ENCODE measurements at regions not wholly inside any gene's neighbourhood (a gene's known extent, or its start where the extent isn't known, plus 50 kb on each side); places are given as distances from the start of the nearest gene placed in this dataset.

GRCh38 chr17:79536212-79536840 is 74.5 kb downstream of the RBFOX3 start:
- no peak for DNase-seq (ENCODE audit: extremely low spot score)
- TF ChIP-seq ARNT (IDR thresholded peaks at IDR 0.05) (no peak), SUZ12 (IDR thresholded peaks at IDR 0.05) (no peak), FOXM1 (IDR thresholded peaks at IDR 0.05; ENCODE audit: borderline replicate concordance) (no peak), HDGF (IDR thresholded peaks at IDR 0.05; ENCODE audit: borderline replicate concordance) (no peak), PKNOX1 (IDR thresholded peaks at IDR 0.05) (no peak), L3MBTL2 (conservative IDR thresholded peaks at IDR 0.05) (no peak), FOXK2 (IDR thresholded peaks at IDR 0.05) (no peak), LEF1 (IDR thresholded peaks at IDR 0.05; ENCODE audit: borderline replicate concordance) (no peak)
- CTCF ChIA-PET, result no interaction called here
- POLR2A ChIA-PET, result no interaction called here

DNA sequence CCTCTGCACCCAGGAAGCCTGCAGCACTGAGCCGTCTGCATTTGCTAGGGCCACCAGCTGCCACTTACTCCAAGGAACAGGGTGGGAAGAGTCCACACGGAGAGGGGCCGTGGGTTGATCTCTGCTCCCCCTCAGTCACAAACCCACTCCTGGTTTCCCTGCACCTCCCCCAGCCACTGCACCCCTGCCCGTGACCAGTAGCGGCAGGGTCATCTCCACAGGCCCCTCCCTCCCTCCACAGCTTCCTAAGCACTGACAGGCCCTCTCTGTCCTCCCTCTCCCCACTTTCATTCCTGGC is 75.2 kb downstream of the RBFOX3 start:
- TF ChIP-seq ARNT (IDR thresholded peaks at IDR 0.05) (no peak), BHLHE40 (IDR thresholded peaks at IDR 0.05; ENCODE audit: borderline replicate concordance) (no peak), FOXA1 (IDR thresholded peaks at IDR 0.05) (no peak), LEF1 (IDR thresholded peaks at IDR 0.05; ENCODE audit: borderline replicate concordance) (no peak), HDGF (IDR thresholded peaks at IDR 0.05; ENCODE audit: borderline replicate concordance) (no peak), TARDBP (IDR thresholded peaks at IDR 0.05) (no peak), FOXM1 (IDR thresholded peaks at IDR 0.05; ENCODE audit: borderline replicate concordance) (no peak), SP1 (IDR thresholded peaks at IDR 0.05) (no peak), NFRKB (IDR thresholded peaks at IDR 0.05) (no peak), L3MBTL2 (conservative IDR thresholded peaks at IDR 0.05) (no peak), CTBP1 (IDR thresholded peaks at IDR 0.05; ENCODE audit: borderline replicate concordance) (no peak), ELF4 (IDR thresholded peaks at IDR 0.05) (no peak), PKNOX1 (IDR thresholded peaks at IDR 0.05) (no peak), FOXK2 (IDR thresholded peaks at IDR 0.05) (no peak), SUZ12 (IDR thresholded peaks at IDR 0.05) (no peak), ZNF384 (IDR thresholded peaks at IDR 0.05) (no peak)

DNA sequence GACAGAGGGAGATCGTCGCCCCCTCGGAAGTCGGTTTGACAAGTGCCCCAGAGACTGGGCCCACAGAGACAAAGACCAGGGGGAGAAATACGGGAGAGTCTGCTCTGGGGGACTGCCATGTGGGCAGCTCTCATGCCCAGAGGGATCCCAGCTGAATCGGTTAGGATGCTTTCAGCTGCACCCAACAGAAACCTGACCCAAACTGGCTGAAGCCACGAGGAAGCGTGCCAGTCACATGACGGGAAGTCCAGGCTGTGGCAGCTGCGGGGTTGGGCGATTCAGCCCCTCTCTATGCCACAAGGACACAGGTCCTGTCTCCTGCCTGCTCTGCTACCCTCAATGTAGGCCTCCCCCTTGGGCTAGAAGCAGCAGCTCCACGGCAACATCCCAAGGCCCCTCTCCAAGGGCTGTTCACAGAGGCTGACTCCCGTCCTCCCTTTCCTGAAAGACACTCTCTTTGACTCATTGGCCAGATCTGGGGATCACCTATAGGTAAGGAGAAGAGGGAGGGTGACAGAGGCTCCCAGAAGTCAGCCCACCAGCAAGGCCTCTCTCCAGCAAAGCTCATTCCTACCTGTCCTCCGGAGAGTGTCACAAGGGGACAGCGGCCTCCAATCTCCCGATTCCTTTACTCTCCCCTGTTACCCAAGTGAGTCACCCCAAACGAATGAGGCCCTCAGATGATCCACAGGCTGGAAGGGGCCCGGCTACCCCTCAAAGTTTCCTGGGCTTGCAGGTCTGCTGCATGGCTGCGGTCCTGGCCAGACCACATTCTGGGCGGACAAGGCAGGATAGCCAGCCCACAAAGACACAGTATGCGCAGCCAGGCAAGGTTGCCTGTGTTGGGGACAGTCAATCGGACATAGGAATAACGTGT is 75.8 kb downstream of the RBFOX3 start:
- no peak for DNase-seq (ENCODE audit: extremely low spot score)
- CTCF ChIA-PET, result no interaction called here
- POLR2A ChIA-PET, result no interaction called here
- no peak for TF ChIP-seq HDGF (IDR thresholded peaks at IDR 0.05; ENCODE audit: borderline replicate concordance)
- TF ChIP-seq NFRKB (IDR thresholded peaks at IDR 0.05), result no peak
- no peak for TF ChIP-seq FOXM1 (IDR thresholded peaks at IDR 0.05; ENCODE audit: borderline replicate concordance)
- no peak for TF ChIP-seq ARNT (IDR thresholded peaks at IDR 0.05)
- no peak for TF ChIP-seq FOXK2 (IDR thresholded peaks at IDR 0.05)
- TF ChIP-seq SUZ12 (IDR thresholded peaks at IDR 0.05), result no peak
- TF ChIP-seq ELF4 (IDR thresholded peaks at IDR 0.05), result no peak
- no peak for TF ChIP-seq BHLHE40 (IDR thresholded peaks at IDR 0.05; ENCODE audit: borderline replicate concordance)
- TF ChIP-seq TARDBP (IDR thresholded peaks at IDR 0.05), result no peak
- no peak for TF ChIP-seq L3MBTL2 (conservative IDR thresholded peaks at IDR 0.05)

More for the DNA sequence above, 75.2 kb downstream of the RBFOX3 start:
- ChIA-PET POLR2A (no interaction called here), CTCF (no interaction called here)
- DNase-seq (ENCODE audit: extremely low spot score), result no peak

- no peak for DNase-seq (ENCODE audit: extremely low spot score)
- ChIA-PET POLR2A (no interaction called here), CTCF (no interaction called here)
- no peak for TF ChIP-seq CTBP1 (IDR thresholded peaks at IDR 0.05; ENCODE audit: borderline replicate concordance)
- TF ChIP-seq SP1 (IDR thresholded peaks at IDR 0.05), result no peak
- no peak for TF ChIP-seq ARNT (IDR thresholded peaks at IDR 0.05)
- no peak for TF ChIP-seq BHLHE40 (IDR thresholded peaks at IDR 0.05; ENCODE audit: borderline replicate concordance)
- no peak for TF ChIP-seq HDGF (IDR thresholded peaks at IDR 0.05; ENCODE audit: borderline replicate concordance)
- TF ChIP-seq NFRKB (IDR thresholded peaks at IDR 0.05), result no peak
- TF ChIP-seq ZNF384 (IDR thresholded peaks at IDR 0.05), result no peak
- no peak for TF ChIP-seq SUZ12 (IDR thresholded peaks at IDR 0.05)
- TF ChIP-seq TARDBP (IDR thresholded peaks at IDR 0.05), result no peak
- TF ChIP-seq L3MBTL2 (conservative IDR thresholded peaks at IDR 0.05), result no peak
- no peak for TF ChIP-seq FOXA1 (IDR thresholded peaks at IDR 0.05)
- no peak for TF ChIP-seq ELF4 (IDR thresholded peaks at IDR 0.05)
- TF ChIP-seq PKNOX1 (IDR thresholded peaks at IDR 0.05), result no peak
- TF ChIP-seq FOXM1 (IDR thresholded peaks at IDR 0.05; ENCODE audit: borderline replicate concordance), result no peak
- no peak for TF ChIP-seq LEF1 (IDR thresholded peaks at IDR 0.05; ENCODE audit: borderline replicate concordance)
- TF ChIP-seq FOXK2 (IDR thresholded peaks at IDR 0.05), result no peak
Measured at GRCh38 chr17:79534111-79534510, 76.7 kb downstream of the RBFOX3 start.

GRCh38 chr17:79533116-79533515 is 77.7 kb downstream of the RBFOX3 start:
- no peak for DNase-seq (ENCODE audit: extremely low spot score)
- ChIA-PET POLR2A (no interaction called here), CTCF (no interaction called here)
- no peak for TF ChIP-seq HDGF (IDR thresholded peaks at IDR 0.05; ENCODE audit: borderline replicate concordance)
- TF ChIP-seq ARNT (IDR thresholded peaks at IDR 0.05), result no peak
- no peak for TF ChIP-seq CTBP1 (IDR thresholded peaks at IDR 0.05; ENCODE audit: borderline replicate concordance)
- no peak for TF ChIP-seq NFRKB (IDR thresholded peaks at IDR 0.05)
- TF ChIP-seq ZNF384 (IDR thresholded peaks at IDR 0.05), result no peak
- no peak for TF ChIP-seq LEF1 (IDR thresholded peaks at IDR 0.05; ENCODE audit: borderline replicate concordance)
- no peak for TF ChIP-seq PKNOX1 (IDR thresholded peaks at IDR 0.05)
- TF ChIP-seq L3MBTL2 (conservative IDR thresholded peaks at IDR 0.05), result no peak
- no peak for TF ChIP-seq FOXK2 (IDR thresholded peaks at IDR 0.05)
- TF ChIP-seq BHLHE40 (IDR thresholded peaks at IDR 0.05; ENCODE audit: borderline replicate concordance), result no peak
- no peak for TF ChIP-seq TARDBP (IDR thresholded peaks at IDR 0.05)
- no peak for TF ChIP-seq SP1 (IDR thresholded peaks at IDR 0.05)
- TF ChIP-seq SUZ12 (IDR thresholded peaks at IDR 0.05), result no peak
- TF ChIP-seq FOXM1 (IDR thresholded peaks at IDR 0.05; ENCODE audit: borderline replicate concordance), result no peak
- no peak for TF ChIP-seq ELF4 (IDR thresholded peaks at IDR 0.05)
- no peak for TF ChIP-seq FOXA1 (IDR thresholded peaks at IDR 0.05)
